ENCODE measurements at regions not wholly inside any gene's neighbourhood (a gene's known extent, or its start where the extent isn't known, plus 50 kb on each side); places are given as distances from the start of the nearest gene placed in this dataset.

- TF ChIP-seq CTCF (IDR thresholded peaks at IDR 0.05; ENCODE audit: low read depth, low read length) = no peak
- no peak overlapping the region for H3K4me3 ChIP-seq (ENCODE audit: low read depth, low read length)
Observed at GRCh38 chr2:79387431-79387830, 125.4 kb upstream of the CTNNA2 start.

- H3K4me3 ChIP-seq (ENCODE audit: low read depth, low read length) = no peak overlapping the region
- no peak for TF ChIP-seq CTCF (IDR thresholded peaks at IDR 0.05; ENCODE audit: low read depth, low read length)
Observed at GRCh38 chr2:79383681-79384080, 129.2 kb upstream of the CTNNA2 start.

- no peak for TF ChIP-seq CTCF (IDR thresholded peaks at IDR 0.05; ENCODE audit: low read depth, low read length)
- no peak overlapping the region for H3K4me3 ChIP-seq (ENCODE audit: low read depth, low read length)
Observed at GRCh38 chr2:79375817-79376216, 137.0 kb upstream of the CTNNA2 start.

- TF ChIP-seq CTCF (IDR thresholded peaks at IDR 0.05; ENCODE audit: low read depth, low read length) = no peak
- H3K4me3 ChIP-seq (ENCODE audit: low read depth, low read length) = no peak overlapping the region
Observed at GRCh38 chr2:79373358-79374130, 139.3 kb upstream of the CTNNA2 start.

- no peak overlapping the region for H3K4me3 ChIP-seq (ENCODE audit: low read depth, low read length)
- no peak for TF ChIP-seq CTCF (IDR thresholded peaks at IDR 0.05; ENCODE audit: low read depth, low read length)
Observed at GRCh38 chr2:79370976-79371538, 141.8 kb upstream of the CTNNA2 start.

- TF ChIP-seq CTCF (IDR thresholded peaks at IDR 0.05; ENCODE audit: low read depth, low read length) = no peak
- no peak overlapping the region for H3K4me3 ChIP-seq (ENCODE audit: low read depth, low read length)
Observed at GRCh38 chr2:79369127-79369526, 143.7 kb upstream of the CTNNA2 start.

- H3K4me3 ChIP-seq (ENCODE audit: low read depth, low read length) = no peak overlapping the region
- no peak for TF ChIP-seq CTCF (IDR thresholded peaks at IDR 0.05; ENCODE audit: low read depth, low read length)
Observed at GRCh38 chr2:79368116-79368630, 144.7 kb upstream of the CTNNA2 start.
